NCI-H524 (cell line): ENCODE measurements at regions not wholly inside any gene's neighbourhood (a gene's known extent, or its start where the extent isn't known, plus 50 kb on each side); places are given as distances from the start of the nearest gene placed in this dataset.
"Not testable (repeated sequence)": the region's sequence is repeated elsewhere in the genome, so short reads cannot be mapped to it uniquely, and the experiment has no call there.

Source experiments
- DNase-seq, 2 experiments: peaks; one replicate each; lab custom pipeline; 2025; lab: John Stamatoyannopoulos, UW

DNA sequence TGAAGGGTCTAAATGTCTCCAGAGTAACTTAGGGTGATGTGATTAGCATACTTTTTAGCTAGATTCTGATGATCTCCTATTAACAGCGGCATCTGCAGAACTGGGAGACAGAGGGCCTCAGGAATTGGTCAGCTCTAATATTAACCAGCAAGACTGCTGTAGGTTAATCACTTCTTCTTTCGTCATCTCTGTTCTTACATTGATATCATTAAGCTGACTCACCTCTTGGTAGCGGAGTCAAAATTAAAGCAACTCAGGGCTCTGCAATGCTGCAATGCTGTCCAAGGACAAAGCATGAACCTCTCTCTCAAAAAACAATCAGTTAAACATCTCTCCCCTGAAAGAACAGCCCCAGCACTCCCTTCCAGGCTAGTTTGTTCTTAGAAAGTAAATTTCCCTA lies 57.5 kb upstream of the TRA2B start:
- DNase-seq, result no peak

GRCh38 chr3:185992831-185993374 lies 55.1 kb upstream of the TRA2B start:
- no peak for DNase-seq

- not testable (repeated sequence) for DNase-seq
Observed at GRCh38 chr3:185990995-185991394, 53.2 kb upstream of the TRA2B start.

DNA sequence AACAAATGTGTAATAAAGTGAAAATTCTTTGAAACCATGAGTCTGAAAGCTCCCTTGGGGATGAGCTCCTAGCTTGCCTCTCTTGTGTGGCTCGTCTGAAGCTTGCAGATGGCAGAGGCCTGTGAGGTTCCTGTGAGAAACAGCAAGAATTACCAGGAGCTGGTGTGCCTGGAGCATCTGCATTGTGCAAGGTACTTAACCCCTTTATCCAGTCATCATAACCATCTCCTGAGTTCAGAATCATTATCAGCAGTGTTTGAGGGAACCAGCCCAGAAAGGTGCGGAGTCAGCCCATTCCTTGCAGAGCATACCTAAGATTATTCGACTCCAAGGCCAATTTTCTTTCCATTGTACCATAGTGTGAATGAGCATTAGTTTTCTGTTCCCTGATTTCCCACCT lies 51.7 kb upstream of the TRA2B start:
- no peak for DNase-seq

DNA sequence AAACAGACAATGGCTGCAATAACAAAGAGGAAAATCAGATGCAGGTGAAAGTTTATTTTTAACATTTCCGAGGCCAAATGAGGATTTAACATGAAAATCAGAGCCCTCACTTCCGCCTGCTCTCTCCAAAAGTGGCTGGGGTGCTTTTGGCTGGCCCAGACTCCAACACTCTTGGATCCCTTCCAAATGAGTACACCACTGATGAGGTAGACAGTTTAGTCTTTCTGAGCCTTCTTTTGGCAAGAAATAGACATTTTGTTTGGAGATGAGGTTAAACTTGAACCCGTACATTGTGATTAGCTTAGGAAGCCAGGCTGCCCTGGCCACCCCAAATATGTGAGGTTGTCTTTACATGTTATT lies 51.0 kb upstream of the TRA2B start:
- DNase-seq, result no peak

- peak; percentile 43 to 88 for DNase-seq
Observed at GRCh38 chr3:185988080-185988815, 50.4 kb upstream of the TRA2B start.
